DND-41 (cell line): ENCODE measurements at regions not wholly inside any gene's neighbourhood (a gene's known extent, or its start where the extent isn't known, plus 50 kb on each side); places are given as distances from the start of the nearest gene placed in this dataset.

Experiments used
- ATAC-seq: fragments of 200-7000 bp; cut with Tn5 transposase; 3 replicates; pipeline ENCODE4 v1.9.1; 2021; ENCODE audit warnings: low read depth; ENCODE audit not compliant: insufficient read depth
- DNase-seq: peaks from one replicate; pipeline ENCODE4 v3.0.0-alpha.2; 2020
- H2AFZ ChIP-seq: 2 replicates; pipeline ENCODE4 v1.6.0; 2012; ENCODE audit warnings: low read depth, low read length
- H3K27ac ChIP-seq: 2 replicates; pipeline ENCODE4 v1.5.1; 2012; ENCODE audit warnings: low read length, inconsistent platforms
- H3K27me3 ChIP-seq: fragments of 200-600 bp; sonication (generic); 2 replicates; pipeline ENCODE4 v1.6.0; 2012; ENCODE audit warnings: low read length, mild to moderate bottlenecking, inconsistent platforms; ENCODE audit not compliant: insufficient read depth, poor library complexity
- H3K36me3 ChIP-seq: 2 replicates; pipeline ENCODE4 v1.5.1; 2012; ENCODE audit warnings: low read length, inconsistent platforms; ENCODE audit not compliant: insufficient read depth
- H3K4me1 ChIP-seq: 2 replicates; pipeline ENCODE4 v1.5.1; 2012; ENCODE audit warnings: mild to moderate bottlenecking, low read length; ENCODE audit not compliant: insufficient read depth
- H3K4me2 ChIP-seq: 2 replicates; pipeline ENCODE4 v1.6.0; 2012; ENCODE audit warnings: mild to moderate bottlenecking, moderate library complexity, low read length, inconsistent platforms; ENCODE audit not compliant: insufficient read depth
- H3K4me3 ChIP-seq, 2 experiments: fragments of 200-600 bp in 1 of 2; shearing (Covaris generic) in 1 of 2; 2 replicates each; pipeline ENCODE4 v1.5.1; 2012 to 2016; ENCODE audit warnings: inconsistent platforms in 2 of 2, low read length in 2 of 2, mild to moderate bottlenecking in 2 of 2, low read depth in 1 of 2, moderate library complexity in 1 of 2
- H3K79me2 ChIP-seq: 2 replicates; pipeline ENCODE4 v1.6.0; 2012; ENCODE audit warnings: low read length, inconsistent platforms; ENCODE audit not compliant: insufficient read depth
- H3K9ac ChIP-seq: 2 replicates; pipeline ENCODE4 v1.6.0; 2012; ENCODE audit warnings: low read depth, mild to moderate bottlenecking, inconsistent platforms, low read length, moderate library complexity
- H3K9me3 ChIP-seq: 2 replicates; pipeline ENCODE4 v1.5.1; 2012; ENCODE audit warnings: low read length, moderate library complexity, mild to moderate bottlenecking, inconsistent platforms; ENCODE audit not compliant: insufficient read depth, severe bottlenecking
- H4K20me1 ChIP-seq: 2 replicates; pipeline ENCODE4 v1.6.0; 2012; ENCODE audit warnings: low read length; ENCODE audit not compliant: insufficient read depth
- CTCF ChIP-seq: IDR thresholded peaks from 2 replicates; pipeline ENCODE4 v1.5.1; 2012; ENCODE audit warnings: borderline replicate concordance, low read length, moderate library complexity, mild to moderate bottlenecking; ENCODE audit not compliant: poor library complexity, severe bottlenecking; ENCODE audit errors: extremely low read depth
- EZH2 ChIP-seq: IDR thresholded peaks from 3 replicates; pipeline ENCODE4 v1.6.1; 2012; ENCODE audit warnings: borderline replicate concordance, low read depth, mild to moderate bottlenecking, moderate library complexity, low read length, inconsistent platforms; ENCODE audit not compliant: severe bottlenecking

GRCh38 chr14:105817971-105818711 is 291.8 kb downstream of the TMEM121 start:
- Histone ChIP-seq H3K4me1 (no peaks in the 10 kb centered on the region), H4K20me1 (no peaks in the 10 kb centered on the region), H3K9ac (no peak overlapping the region), H2AFZ (no peak overlapping the region), H3K27me3 (peaks cover 6% of the 10 kb centered on the region), H3K4me2 (no peak overlapping the region), H3K36me3 (no peaks in the 10 kb centered on the region), H3K4me3 (no peak overlapping the region), H3K9me3 (peaks cover 3% of the 10 kb centered on the region), H3K27ac (no peak overlapping the region), H3K79me2 (no peaks in the 10 kb centered on the region)
- ATAC-seq (no peak), DNase-seq (no peak)
- TF ChIP-seq EZH2 (no peak), CTCF (no peak)

GRCh38 chr14:105818712-105819005 is 292.3 kb downstream of the TMEM121 start:
- Histone ChIP-seq H3K4me1 (no peaks in the 10 kb centered on the region), H3K4me2 (no peak overlapping the region), H3K4me3 (no peak overlapping the region), H2AFZ (no peak overlapping the region), H4K20me1 (no peaks in the 10 kb centered on the region), H3K79me2 (no peaks in the 10 kb centered on the region), H3K27me3 (peaks cover 6% of the 10 kb centered on the region), H3K27ac (no peak overlapping the region), H3K9me3 (peaks cover 3% of the 10 kb centered on the region), H3K36me3 (no peaks in the 10 kb centered on the region), H3K9ac (no peak overlapping the region)
- DNase-seq (no peak), ATAC-seq (no peak)
- TF ChIP-seq EZH2: no peak
- TF ChIP-seq CTCF: no peak

- Histone ChIP-seq H3K27ac (no peak overlapping the region), H3K27me3 (peaks cover 8% of the 10 kb centered on the region), H3K4me3 (no peak overlapping the region), H4K20me1 (no peaks in the 10 kb centered on the region), H3K9ac (no peak overlapping the region), H3K79me2 (no peaks in the 10 kb centered on the region), H3K4me1 (no peaks in the 10 kb centered on the region), H3K36me3 (no peaks in the 10 kb centered on the region), H3K4me2 (no peak overlapping the region), H3K9me3 (no peaks in the 10 kb centered on the region), H2AFZ (no peak overlapping the region)
- ATAC-seq: no peak
- DNase-seq: peak; percentile 16
- TF ChIP-seq CTCF (no peak), EZH2 (no peak)
Measured at GRCh38 chr14:105830171-105830570, 303.8 kb downstream of the TMEM121 start.
